Activated naive CD4-positive, alpha-beta T cell treated with anti-CD3 and anti-CD28 coated beads, Interleukin-2, amount 50 U/mL, for 24 hours (primary cell): ENCODE measurements at regions not wholly inside any gene's neighbourhood (a gene's known extent, or its start where the extent isn't known, plus 50 kb on each side); places are given as distances from the start of the nearest gene placed in this dataset.
"Not testable (repeated sequence)": the region's sequence is repeated elsewhere in the genome, so short reads cannot be mapped to it uniquely, and the experiment has no call there.

Experiments
- H3K27ac Mint-ChIP-seq: one replicate; pipeline ENCODE4 v1.8.0; 2021; ENCODE audit warnings: mild to moderate bottlenecking, mixed read lengths
- H3K27me3 Mint-ChIP-seq: one replicate; pipeline ENCODE4 v1.8.0; 2021; ENCODE audit warnings: mixed read lengths
- H3K36me3 Mint-ChIP-seq: one replicate; pipeline ENCODE4 v1.8.0; 2021; ENCODE audit warnings: mixed read lengths
- H3K4me1 Mint-ChIP-seq: one replicate; pipeline ENCODE4 v1.8.0; 2021; ENCODE audit warnings: mixed read lengths
- H3K4me3 Mint-ChIP-seq: one replicate; pipeline ENCODE4 v1.8.0; 2021; ENCODE audit warnings: mild to moderate bottlenecking, mixed read lengths
- H3K9me3 Mint-ChIP-seq: one replicate; pipeline ENCODE4 v1.8.0; 2021; ENCODE audit warnings: mixed read lengths

DNA sequence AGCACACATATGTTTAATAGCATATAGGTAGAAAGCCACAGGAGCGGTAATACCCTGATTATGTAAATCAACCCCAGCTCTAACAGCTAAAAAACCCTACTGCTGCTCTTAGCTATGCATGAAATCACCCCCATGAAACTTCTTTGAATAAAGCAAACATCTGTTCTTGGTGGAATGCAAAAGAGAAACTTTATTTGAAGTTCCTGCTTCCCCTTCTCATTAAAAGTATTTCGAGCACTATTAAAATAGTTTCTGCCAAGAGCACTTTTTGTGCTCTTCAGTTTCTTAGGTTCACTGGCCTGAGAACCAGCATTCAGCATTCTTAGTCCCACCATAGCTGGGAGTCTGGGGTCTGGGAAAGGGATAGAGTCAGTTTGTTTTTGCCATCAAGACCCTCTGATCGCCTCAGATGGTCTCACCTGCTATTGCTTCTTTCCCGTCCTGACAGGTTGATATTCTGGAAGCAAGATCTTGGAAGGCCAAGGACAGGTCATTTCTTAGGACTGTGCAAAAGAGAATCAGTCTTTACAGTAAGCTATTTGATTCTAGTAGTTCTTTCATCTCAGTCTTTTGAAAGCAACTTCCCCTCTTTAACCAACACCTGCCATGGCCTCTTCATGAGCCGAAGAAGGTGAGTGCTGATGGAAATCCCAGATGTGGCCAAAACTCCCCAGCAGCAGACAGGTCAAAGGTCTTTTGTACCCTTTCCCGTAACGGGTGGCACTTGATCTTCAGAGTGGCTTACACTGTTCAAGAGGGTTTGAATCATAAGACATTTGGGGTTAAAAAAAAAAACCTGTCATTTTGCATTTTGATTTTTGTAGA, 76.5 kb upstream of the TMEM170B start:
- Mint-ChIP-seq H3K27me3 (no peaks in the 10 kb centered on the region), H3K27ac (peak overlapping the region; percentile 80), H3K36me3 (no peaks in the 10 kb centered on the region), H3K4me1 (peaks cover 29% of the 10 kb centered on the region), H3K9me3 (no peaks in the 10 kb centered on the region), H3K4me3 (peak overlapping the region; percentile 70)

DNA sequence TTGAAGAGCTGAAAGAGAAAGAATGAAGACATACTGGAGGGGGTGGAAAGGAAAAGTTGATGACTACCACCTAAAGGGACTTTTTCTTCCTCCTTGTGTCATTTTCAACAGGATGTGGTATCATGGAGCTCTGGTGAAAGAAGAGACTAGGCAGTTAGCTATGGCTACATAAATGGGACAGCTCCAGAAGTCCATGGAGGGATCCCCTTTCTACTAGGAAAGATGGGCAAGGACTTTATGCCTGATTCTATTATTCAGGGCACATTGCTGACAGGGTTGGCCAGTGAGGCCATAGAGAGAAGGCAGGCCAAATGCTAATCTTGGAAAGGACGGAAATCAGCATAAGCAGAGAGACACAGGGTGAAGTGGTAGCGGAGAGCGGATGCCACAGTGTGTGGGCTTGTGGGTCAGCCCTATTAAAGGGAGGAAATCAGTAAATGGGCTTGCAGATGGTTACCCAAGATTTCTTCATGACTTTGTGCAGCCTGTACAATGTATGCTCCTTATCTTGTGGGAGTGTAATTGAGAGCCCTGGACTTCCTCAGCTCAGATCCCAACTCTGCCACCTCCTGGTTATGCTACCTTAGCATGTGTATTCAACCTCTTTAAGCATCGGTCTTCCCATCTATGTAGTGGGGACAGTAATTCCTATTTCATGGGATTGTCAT, 77.4 kb upstream of the TMEM170B start:
- Mint-ChIP-seq H3K4me3 (peak overlapping the region; percentile 72), H3K9me3 (no peaks in the 10 kb centered on the region), H3K27me3 (no peaks in the 10 kb centered on the region), H3K36me3 (no peaks in the 10 kb centered on the region), H3K27ac (peak overlapping the region; percentile 92), H3K4me1 (peaks cover 29% of the 10 kb centered on the region)

DNA sequence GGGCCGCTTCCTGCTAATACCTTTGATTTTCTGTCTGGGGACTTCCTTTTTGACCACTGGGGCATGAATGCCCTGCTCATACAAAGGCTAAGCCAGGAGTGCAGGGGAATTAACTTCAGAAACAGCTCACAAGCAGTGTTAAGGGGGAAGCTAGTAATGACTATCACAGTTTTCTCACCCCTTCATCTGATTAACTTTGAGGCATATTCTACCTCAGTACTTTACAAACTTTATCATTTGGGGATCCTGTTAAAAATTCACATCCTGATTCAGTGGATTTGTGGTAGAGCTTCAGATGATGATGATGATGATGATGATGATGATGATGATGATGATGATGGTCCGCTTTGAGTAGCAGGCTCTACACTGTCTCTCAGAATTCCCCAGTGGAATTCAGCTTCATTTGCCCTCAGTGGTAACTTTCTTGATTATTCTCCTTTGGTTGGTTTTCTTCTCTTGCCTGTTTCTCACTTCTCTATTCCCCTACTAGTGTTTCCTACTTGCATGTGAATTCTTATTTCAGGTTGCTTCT, 78.4 kb upstream of the TMEM170B start:
- H3K27me3 Mint-ChIP-seq, result no peaks in the 10 kb centered on the region
- no peaks in the 10 kb centered on the region for H3K36me3 Mint-ChIP-seq
- peaks cover 34% of the 10 kb centered on the region for H3K4me1 Mint-ChIP-seq
- H3K9me3 Mint-ChIP-seq, result no peaks in the 10 kb centered on the region
- peak overlapping the region; percentile 92 for H3K27ac Mint-ChIP-seq
- H3K4me3 Mint-ChIP-seq, result no peak overlapping the region

DNA sequence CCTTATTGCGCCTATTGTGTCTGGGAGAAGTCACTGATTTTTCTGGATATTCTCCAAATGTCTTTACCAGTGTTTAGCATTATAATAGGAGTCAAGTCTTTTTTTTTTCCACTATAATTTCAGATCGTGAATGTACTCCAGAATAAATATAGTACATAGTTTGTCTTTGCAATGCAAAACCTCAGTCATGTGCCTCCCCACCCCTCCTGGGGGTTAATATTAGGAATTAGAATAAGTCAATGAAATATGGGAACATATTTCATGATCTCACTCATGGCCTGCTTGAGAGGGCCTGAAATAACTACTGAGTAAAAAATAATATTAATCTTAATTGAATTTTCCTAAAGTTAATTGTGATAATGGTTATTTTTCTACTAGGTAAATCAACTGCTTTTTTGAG, 79.0 kb upstream of the TMEM170B start:
- H3K27me3 Mint-ChIP-seq, result no peaks in the 10 kb centered on the region
- no peaks in the 10 kb centered on the region for H3K9me3 Mint-ChIP-seq
- H3K27ac Mint-ChIP-seq, result no peak overlapping the region
- no peak overlapping the region for H3K4me3 Mint-ChIP-seq
- no peaks in the 10 kb centered on the region for H3K36me3 Mint-ChIP-seq
- peaks cover 34% of the 10 kb centered on the region for H3K4me1 Mint-ChIP-seq

DNA sequence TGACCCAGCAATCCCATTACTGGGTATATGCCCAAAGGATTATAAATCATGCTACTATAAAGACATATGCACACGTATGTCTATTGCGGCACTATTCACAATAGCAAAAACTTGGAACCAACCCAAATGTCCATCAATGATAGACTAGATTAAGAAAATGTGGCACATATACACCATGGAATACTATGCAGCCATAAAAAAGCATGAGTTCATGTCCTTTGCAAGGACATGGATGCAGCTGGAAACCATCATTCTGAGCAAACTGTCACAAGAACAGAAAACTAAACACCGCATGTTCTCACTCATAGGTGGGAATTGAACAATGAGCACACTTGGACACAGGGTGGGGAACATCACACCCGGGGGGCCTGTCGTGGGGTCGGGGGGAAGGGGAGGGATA, 80.1 kb upstream of the TMEM170B start:
- not testable (repeated sequence) for H3K36me3 Mint-ChIP-seq, H3K27me3 Mint-ChIP-seq, H3K27ac Mint-ChIP-seq, H3K4me3 Mint-ChIP-seq, H3K9me3 Mint-ChIP-seq
- H3K4me1 Mint-ChIP-seq, result peaks cover 34% of the 10 kb centered on the region

DNA sequence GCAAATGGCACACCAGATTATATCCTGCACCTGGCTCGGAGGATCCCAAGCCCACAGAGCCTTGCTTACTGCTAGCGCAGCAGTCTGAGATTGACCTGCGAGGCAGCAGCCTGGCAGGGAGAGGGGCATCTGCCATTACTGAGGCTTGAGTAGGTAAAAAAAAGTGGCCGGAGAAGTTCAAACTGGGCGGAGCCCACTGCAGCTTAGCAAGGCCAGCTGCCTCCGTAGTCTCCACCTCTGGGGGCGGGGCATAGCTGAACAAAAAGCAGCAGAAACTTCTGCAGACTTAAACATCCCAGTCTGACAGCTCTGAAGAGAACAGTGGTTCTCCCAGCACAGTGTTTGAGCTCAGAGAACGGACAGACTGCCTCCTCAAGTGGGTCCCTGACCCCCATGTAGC, 85.4 kb upstream of the TMEM170B start:
- H3K27me3 Mint-ChIP-seq, H3K9me3 Mint-ChIP-seq, H3K27ac Mint-ChIP-seq, H3K4me3 Mint-ChIP-seq, H3K36me3 Mint-ChIP-seq: not testable (repeated sequence)
- peaks cover 21% of the 10 kb centered on the region for H3K4me1 Mint-ChIP-seq

DNA sequence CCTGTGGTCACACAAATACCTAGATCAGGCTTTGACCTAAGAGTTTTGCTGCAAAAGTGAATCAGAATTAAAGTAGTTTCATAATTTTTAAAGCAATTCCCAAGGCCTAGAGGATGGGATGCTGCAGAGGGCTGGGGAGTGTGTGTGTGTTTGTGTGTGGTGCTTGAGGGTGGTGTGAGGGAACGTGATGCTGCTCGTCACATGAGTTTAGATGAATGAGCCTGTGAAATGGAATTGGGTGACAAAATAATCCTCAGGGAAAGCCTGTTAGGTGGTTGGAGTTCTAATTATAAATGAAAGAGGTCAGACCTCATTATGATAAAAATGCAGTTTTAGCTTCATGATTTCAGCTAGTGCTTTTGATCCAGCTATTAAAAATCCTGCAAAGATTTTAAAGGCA, 87.5 kb upstream of the TMEM170B start:
- no peaks in the 10 kb centered on the region for H3K27me3 Mint-ChIP-seq
- H3K4me1 Mint-ChIP-seq, result peaks cover 36% of the 10 kb centered on the region
- no peak overlapping the region for H3K4me3 Mint-ChIP-seq
- H3K27ac Mint-ChIP-seq, result no peak overlapping the region
- H3K9me3 Mint-ChIP-seq, result no peaks in the 10 kb centered on the region
- H3K36me3 Mint-ChIP-seq, result peaks cover 3% of the 10 kb centered on the region

DNA sequence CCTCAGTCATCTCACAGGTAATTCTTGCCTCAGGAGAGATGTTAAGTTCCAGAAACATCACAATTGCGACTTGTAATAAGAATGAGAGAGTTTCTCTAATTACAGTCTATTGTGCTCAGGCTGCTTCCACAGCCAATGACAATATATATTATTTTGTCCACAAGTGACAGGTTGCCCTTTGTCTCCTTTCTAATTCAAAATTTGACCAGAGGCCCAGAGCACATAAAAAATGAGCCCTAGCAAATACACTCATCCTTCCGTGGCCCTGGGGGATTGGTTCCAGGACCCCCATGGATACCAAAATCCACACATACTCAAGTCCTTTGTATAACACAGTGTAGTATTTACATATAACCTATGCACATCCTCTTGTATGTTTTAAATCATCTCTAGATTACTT, 88.1 kb upstream of the TMEM170B start:
- H3K9me3 Mint-ChIP-seq, result no peaks in the 10 kb centered on the region
- no peaks in the 10 kb centered on the region for H3K27me3 Mint-ChIP-seq
- H3K4me3 Mint-ChIP-seq, result no peak overlapping the region
- peaks cover 39% of the 10 kb centered on the region for H3K4me1 Mint-ChIP-seq
- no peak overlapping the region for H3K27ac Mint-ChIP-seq
- peaks cover 3% of the 10 kb centered on the region for H3K36me3 Mint-ChIP-seq

DNA sequence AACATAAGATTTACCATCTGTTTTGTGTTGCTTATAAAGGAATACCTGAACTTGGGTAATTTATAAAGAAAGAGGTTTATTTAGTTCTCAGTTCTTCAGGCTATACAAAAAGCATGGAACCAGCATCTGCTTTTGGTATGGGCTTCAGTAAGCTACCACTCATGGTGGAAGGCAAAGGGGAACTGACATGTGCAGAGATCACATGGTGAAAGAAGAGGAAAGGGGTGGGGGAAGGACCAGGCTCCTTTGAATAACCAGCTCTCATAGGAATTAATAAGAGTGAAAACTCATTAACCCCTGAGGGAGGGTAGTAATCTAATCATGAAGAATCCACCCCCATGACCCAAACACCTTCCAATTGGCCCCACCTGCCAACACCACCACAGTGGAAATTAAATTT, 89.5 kb upstream of the TMEM170B start:
- Mint-ChIP-seq H3K27me3 (no peaks in the 10 kb centered on the region), H3K27ac (no peak overlapping the region), H3K9me3 (peaks cover 2% of the 10 kb centered on the region), H3K4me1 (peaks cover 39% of the 10 kb centered on the region), H3K4me3 (no peak overlapping the region), H3K36me3 (peaks cover 3% of the 10 kb centered on the region)

DNA sequence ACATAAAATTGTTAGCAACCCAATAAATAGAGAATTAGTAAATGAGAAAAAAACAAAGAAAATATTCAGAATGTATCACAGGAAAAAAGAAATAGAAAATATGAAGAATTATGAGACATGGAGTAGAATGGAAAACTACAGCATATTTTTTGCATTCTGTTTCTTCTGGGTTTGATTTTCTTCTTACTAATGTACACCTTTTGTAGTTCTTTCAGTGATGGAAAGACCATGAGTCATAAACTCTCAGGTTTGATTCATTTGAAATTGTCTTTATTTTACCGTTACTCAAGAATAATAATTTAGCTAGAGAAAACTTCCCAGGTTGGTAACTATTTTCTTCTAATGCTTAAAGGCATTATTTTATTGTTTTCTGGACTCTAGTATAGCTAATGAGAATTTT, 90.3 kb upstream of the TMEM170B start:
- peaks cover 3% of the 10 kb centered on the region for H3K36me3 Mint-ChIP-seq
- H3K4me3 Mint-ChIP-seq, result peak overlapping the region; percentile 30
- no peaks in the 10 kb centered on the region for H3K27me3 Mint-ChIP-seq
- H3K4me1 Mint-ChIP-seq, result peaks cover 39% of the 10 kb centered on the region
- H3K27ac Mint-ChIP-seq, result peak overlapping the region; percentile 71
- H3K9me3 Mint-ChIP-seq, result peaks cover 4% of the 10 kb centered on the region

DNA sequence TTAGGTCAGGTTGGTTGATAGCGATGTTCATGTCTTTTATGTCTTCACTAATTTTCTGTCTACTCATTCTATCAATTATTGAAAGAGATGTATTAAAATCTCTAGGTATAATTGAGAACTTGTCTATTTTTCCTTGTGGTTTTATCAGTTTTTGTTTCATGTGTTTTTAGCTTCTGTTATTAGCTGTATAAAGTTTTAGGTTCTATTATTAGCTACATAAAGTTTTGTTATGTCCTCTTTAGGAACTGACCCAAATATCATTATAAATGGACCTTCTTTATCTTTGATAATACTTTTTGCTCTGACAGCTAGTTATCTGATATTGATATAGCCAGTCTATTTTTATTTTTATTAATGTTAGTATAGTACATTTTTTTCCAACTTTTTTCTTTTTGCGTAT, 92.4 kb upstream of the TMEM170B start:
- H3K4me1 Mint-ChIP-seq, result peaks cover 41% of the 10 kb centered on the region
- no peak overlapping the region for H3K4me3 Mint-ChIP-seq
- H3K27ac Mint-ChIP-seq, result no peak overlapping the region

DNA sequence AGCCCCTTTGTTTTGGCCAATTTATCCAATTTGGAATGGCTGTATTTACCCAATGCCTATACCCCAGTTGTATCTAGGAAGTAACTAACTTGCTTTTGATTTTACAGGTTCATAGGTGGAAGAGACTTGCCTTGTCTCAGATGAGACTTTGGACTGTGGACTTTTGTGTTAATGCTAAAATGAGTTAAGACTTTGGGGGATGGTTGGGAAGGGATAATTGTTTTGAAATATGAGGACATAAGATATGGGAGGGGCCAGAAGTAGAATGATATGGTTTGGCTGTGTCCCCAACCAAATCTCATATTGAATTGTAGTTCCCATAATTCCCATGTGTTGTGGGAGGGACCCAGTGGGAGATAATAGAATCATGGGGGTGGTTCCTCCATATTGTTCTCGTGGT, 94.4 kb upstream of the TMEM170B start:
- H3K27me3 Mint-ChIP-seq, H3K9me3 Mint-ChIP-seq, H3K4me3 Mint-ChIP-seq, H3K27ac Mint-ChIP-seq, H3K36me3 Mint-ChIP-seq: not testable (repeated sequence)
- peaks cover 40% of the 10 kb centered on the region for H3K4me1 Mint-ChIP-seq

More for the DNA sequence above, 92.4 kb upstream of the TMEM170B start:
- Mint-ChIP-seq H3K36me3 (no peaks in the 10 kb centered on the region), H3K27me3 (no peaks in the 10 kb centered on the region), H3K9me3 (peaks cover 4% of the 10 kb centered on the region)

DNA sequence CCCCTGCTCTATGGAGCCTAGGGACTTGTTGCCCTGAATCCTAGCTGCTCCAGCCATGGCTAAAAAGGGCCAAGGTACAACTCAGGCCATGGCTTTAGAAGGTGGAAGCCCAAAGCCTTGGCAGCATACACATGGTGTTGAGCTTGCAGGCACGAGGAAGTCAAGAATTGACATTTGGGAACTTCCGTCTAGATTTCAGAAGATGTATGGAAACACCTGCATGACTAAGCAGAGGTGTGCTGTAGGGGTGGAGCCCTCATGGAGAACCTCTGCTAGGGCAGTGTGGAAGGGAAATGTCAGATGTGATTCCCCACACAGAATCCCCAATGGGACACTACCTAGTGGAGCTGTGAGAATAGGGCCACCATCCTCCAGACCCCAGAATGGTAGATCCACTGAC, 95.1 kb upstream of the TMEM170B start:
- H3K4me3 Mint-ChIP-seq, result no peak overlapping the region
- no peak overlapping the region for H3K27ac Mint-ChIP-seq
- H3K27me3 Mint-ChIP-seq, result no peaks in the 10 kb centered on the region
- H3K36me3 Mint-ChIP-seq, result no peaks in the 10 kb centered on the region
- H3K9me3 Mint-ChIP-seq, result peaks cover 4% of the 10 kb centered on the region
- H3K4me1 Mint-ChIP-seq, result peaks cover 37% of the 10 kb centered on the region

DNA sequence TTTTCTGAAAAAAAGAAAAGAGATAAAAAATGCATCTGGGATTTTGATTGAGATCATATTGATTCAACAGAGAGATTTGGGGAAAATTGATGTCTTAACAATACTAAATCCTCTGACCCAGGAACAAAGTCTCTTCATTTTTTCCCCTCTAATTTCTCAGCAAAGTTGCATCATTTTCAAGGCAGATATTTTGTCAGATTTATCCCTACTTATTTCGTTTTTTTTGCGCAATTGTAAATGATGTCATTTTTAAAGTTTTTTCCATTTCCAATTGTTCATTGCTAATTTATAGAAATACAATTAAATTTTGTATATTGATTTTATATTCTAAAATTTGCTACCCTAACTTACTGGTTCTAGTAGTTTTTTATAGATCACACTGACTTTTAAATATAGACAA, 97.7 kb upstream of the TMEM170B start:
- no peak overlapping the region for H3K27ac Mint-ChIP-seq
- H3K4me1 Mint-ChIP-seq, result peaks cover 17% of the 10 kb centered on the region
- peaks cover 4% of the 10 kb centered on the region for H3K9me3 Mint-ChIP-seq
- H3K27me3 Mint-ChIP-seq, result no peaks in the 10 kb centered on the region
- no peak overlapping the region for H3K4me3 Mint-ChIP-seq
- H3K36me3 Mint-ChIP-seq, result no peaks in the 10 kb centered on the region

DNA sequence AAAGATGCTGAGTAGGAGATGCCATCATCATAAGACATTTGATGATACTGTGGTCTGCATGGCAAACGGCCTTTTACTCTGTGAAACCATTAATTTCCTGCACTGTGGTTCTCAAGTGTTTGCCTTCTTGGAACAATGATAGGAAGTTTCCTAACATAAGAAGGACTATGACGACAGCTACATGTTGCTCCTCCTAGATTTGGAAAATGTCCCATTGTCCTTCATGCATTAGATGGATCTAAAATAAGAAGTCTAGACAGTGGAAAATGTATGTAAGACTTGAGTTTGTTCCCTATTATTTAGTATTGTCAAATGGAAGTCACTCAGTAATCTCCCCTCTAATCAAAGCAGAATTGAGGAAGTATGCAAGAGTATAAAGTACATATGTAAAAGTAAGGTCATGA, 98.5 kb upstream of the TMEM170B start:
- H3K4me3 Mint-ChIP-seq, result no peak overlapping the region
- peaks cover 4% of the 10 kb centered on the region for H3K9me3 Mint-ChIP-seq
- H3K27ac Mint-ChIP-seq, result no peak overlapping the region
- H3K4me1 Mint-ChIP-seq, result peaks cover 10% of the 10 kb centered on the region
- no peaks in the 10 kb centered on the region for H3K36me3 Mint-ChIP-seq
- H3K27me3 Mint-ChIP-seq, result no peaks in the 10 kb centered on the region

DNA sequence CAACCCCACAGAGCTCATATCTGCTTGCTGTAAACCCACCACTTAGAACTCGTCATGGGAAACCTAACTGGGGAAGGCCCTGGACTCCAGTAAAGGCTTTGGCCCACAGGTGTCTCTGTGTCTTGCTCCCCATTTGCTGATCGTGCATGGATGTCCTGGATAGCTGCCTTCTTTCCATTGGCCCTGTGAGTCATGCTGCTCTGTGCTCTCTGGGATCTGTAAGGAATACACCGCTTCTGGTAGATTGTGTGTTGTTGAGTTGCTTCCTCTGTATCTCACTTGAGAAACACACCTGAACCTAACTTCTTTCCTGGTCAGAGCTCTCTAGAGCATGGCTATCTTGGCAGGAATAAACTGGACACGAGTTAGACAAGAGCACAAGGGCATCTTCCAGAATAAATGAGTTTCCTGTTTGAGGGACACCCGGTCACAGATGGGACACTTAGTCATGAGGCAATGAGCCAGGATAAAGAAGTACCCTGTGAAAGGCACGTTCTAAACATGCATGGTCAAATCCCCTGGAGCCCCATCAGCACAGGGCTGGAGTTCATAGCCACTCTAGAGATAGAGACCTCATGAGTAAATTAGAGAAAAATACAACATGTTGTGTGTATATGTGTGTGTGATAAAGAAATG, 99.6 kb upstream of the TMEM170B start:
- Mint-ChIP-seq H3K27ac (no peak overlapping the region), H3K36me3 (no peaks in the 10 kb centered on the region), H3K27me3 (no peaks in the 10 kb centered on the region), H3K9me3 (peaks cover 1% of the 10 kb centered on the region), H3K4me1 (peaks cover 18% of the 10 kb centered on the region), H3K4me3 (no peak overlapping the region)
